ENCODE measurements at regions not wholly inside any gene's neighbourhood (a gene's known extent, or its start where the extent isn't known, plus 50 kb on each side); places are given as distances from the start of the nearest gene placed in this dataset.
"Not testable (repeated sequence)": the region's sequence is repeated elsewhere in the genome, so short reads cannot be mapped to it uniquely, and the experiment has no call there.

DNA sequence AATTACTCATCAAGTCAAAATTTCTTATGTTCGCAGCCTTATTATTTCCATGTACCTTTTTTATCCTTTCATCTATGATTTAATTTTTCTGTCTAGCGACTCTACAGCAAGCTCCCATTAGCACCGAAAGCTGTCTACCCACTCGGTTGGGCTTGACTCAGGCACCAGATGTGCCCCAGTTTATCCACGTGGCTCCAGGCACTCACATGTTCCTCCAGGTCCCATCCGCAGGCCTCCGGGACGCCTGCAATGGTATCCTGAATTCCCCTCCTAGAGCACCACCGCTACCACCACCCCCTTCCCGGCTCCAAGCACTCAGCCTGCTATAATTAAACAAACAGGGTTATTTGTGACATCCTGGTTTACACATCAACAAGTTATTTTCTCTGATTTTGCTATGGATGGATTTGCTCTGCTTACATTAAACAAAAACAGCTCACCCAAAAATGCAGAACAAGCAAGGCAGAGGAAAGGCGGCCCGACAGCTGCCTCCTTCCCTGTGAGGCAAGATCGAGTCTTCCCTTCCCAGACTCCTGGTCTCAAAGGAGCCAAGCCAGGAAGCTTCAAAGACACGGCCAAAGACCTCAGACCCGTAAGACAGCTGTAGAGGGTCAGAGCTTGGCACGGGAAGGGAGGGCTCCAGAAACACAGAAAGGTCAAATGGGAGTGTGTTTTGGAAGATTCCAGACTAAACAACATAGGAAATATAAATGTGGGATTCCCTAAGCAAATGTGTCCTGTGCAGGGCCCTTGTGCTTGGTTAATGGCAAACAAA is 253.8 kb downstream of the TTC8 start:
- no peak for DNase-seq

DNA sequence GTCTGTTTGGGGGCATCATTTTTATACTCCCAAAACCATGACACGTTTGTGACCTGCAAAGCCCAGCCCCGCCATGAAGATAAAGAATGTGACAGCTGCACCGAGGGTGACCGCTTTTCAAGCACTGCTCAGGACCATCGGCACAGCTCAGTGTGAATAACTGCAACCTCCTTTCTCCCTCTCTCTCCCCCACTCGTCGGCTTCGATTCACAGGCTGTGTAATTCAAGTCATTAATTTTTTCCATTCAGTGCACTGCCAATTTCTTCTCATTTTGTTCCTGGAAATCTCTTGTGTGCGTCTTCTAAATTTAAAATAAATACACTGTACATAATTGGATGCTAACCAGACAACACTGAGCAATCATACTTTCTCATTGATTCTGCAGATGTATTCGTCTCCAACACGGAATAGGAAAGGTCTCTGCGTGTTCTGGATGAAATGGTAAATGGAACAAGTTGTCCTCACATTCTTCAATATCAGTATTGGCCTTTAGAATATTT is 260.8 kb downstream of the TTC8 start:
- DNase-seq: no peak

DNA sequence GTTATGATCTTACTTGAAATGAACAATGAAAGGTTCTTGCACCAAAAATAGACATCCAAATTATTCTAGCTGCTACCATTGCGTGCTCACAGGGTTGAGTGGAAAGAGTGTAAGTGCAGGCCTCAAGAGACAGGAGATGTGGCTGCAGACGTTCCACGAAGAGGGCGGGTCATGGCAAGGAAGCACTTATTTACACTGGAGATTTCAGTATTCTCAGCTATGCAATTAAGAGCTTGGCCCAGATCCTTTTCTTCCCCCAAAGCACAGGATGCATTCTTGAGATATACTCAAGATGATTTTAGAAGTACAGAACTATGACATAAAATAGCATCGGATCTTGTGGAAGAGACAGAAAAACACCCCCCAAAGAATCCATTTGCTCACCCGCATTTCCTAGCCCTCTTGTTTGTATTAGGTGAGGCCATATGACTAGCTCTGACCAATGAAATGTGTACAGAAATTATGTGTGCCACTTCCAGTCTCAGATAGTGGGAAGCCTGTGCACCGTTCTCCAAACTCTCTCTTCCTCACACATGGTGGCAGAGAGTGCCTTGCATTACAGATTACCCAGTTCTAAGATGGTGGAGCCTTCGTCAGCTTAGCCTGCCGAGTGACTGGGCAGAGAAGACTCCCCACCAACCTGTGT is 261.4 kb downstream of the TTC8 start:
- DNase-seq: peak; percentile 57

DNA sequence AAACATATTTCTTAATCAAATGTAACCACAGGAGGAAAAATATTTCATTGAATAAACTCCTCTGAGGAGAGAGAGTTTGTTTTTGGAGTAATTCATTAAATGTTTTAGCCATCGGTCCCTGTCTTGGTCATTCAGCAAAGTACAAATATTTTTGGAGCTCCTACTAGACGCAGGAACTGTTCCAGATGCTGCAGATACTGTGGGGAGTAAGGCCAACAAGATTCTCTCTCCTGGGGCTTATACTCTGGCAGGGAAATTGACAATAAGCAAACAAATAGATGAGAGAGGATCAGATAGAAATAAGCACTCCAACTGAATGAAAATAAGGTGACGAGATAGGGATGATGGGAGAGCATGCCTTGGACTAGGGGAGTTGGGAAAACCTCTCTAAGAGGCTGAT is 264.1 kb downstream of the TTC8 start:
- no peak for DNase-seq

DNA sequence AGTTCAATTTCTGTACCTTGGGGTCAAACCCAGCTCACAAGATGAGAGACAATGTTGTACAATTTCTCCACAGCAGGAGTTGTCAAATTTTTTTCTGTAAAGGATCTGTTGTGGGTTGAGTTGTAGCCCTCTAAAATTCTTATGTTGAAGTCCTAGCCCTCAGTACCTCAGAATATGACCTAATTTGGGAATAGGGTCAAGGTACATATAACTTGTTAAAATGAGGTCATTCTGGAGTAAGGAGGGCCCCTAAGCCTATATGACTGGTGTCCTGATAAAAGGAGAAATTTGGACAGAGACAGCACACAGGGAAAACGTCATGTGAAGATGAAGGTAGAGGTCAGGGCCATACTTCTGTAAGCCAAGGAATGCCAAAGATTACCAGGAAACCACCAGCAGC is 264.9 kb downstream of the TTC8 start:
- no peak for DNase-seq

DNA sequence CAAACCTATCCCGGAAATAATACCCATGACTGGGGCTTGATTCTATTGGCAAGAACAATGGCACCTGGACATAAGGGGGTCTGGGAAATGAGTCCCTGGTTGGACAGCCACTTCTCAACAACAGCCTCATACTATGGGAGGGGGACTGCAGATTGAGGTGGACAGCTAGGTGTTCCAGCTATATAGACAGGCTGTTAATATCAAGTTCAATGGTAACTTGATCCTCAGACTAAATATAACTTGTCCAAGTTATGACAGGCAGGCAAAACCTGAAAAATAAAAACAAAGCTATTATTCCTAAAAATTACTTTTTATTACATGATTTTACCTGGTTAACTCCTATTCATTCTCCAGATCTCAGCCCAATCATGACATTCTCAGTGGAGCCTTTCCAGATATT is 267.3 kb downstream of the TTC8 start:
- DNase-seq: no peak

DNA sequence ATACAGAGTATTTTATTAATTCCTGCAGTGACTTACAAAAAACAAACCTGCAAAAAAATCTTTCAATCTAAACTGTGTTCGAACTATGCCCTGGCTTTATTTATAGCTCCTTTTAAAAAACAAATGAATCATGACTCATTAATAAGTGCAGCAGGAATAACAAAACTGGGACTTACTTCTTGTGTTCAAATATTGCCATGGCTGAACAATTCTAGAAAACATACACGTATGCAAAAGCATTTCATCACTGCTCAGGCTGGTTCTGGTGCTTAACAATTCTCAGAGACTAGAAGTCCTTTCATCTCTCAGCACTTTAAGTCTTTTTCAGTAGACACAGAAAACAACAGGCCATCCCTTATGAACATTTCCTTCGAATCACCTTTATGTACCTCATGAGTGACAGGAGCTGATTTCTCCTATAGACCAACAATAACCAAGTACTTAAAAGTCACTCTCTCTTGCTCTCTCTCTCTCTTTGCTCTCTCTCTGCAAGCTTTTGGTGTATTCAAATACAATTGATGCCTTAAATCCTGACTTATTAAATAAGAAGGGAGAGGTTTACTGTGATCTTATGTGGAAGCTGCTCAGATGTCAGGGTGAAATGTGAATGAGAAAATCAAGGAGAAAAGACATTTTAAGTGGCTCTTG is 268.8 kb downstream of the TTC8 start:
- no peak for DNase-seq

DNA sequence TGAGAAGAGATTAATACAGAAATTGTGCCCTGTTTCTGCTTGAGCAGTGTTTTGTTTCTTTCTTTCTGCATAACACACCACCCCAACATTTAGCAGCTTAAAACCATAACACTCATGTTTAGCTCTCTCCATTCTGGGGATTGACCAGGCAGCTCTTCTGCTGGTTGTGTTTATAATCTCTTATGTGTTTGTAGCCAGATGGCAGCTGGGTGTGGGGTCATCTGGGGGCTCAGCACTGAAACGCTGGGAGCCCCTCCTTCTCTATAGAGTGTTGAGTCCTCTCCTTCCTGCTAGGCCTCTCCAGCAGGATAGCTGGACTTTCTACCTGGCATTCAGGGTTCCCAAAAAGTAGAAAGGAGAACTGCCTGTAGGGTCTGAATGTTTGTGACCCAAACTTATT is 270.6 kb downstream of the TTC8 start:
- DNase-seq: no peak

DNA sequence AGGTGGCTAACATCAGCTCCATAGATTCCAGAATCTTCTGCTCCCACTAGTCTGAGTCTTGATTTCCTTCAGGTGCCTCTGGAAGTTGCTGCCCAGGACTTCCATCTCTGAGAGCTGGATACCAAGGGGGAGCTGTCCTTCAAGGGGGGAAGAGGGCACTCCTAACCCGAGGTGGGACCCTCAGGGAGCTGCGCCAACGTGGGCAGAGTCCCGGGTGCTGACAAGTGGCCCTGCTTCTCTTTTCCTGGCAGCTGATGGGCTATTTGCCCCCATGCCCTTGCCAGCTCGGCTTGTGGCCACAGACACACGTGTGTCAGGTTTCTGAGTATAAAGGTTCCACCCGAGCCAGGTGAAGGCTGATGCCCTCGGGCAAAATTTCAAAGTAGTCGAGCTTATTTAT is 272.5 kb downstream of the TTC8 start:
- no peak for DNase-seq

DNA sequence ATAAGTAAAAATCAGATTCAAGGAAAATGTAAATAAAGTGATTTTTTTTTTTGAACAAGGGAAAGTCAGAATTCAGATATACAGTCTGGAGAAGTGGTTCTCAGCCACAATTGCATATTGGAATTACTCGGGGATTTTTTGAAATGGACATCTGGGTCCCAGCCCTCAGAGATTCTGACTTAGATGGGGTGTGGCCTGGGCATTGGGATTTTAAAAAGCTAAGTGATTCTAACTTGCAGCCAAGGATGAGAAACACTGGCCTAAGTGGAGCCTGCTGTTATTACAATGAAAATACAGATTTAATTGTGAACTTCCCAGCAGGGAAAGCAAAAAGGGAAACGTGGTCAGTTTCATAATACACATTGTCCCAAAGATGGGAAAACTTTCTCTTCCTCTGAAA is 273.8 kb downstream of the TTC8 start:
- no peak for DNase-seq

DNA sequence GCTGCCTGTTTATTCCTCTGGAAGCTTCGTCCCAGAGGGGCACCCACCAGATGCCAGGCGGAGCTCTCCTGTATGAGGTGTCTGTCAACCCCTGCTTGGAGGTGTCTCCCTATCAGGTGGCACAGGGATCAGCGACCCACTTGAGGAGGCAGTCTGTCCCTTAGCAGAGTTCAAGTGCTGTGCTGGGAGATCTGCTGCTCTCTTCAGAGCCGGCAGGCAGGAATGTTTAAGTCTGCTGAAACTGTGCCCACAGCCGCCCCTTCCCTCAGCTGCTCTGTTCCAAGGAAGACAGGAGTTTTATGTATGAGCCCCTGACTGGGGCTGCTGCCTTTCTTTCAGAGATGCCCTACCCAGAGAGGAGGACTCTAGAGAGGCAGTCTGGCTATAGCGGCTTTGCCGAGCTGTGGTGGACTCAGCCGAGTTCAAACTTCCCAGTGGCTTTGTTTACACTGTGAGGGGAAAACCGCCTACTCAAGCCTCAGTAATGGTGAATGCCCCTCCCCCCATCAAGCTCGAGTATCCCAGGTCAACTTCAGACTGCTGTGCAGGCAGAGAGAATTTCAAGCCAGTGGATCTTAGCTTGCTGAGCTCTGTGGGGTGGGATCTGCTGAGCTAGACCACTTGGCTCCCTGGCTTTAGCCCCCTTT is 279.8 kb downstream of the TTC8 start:
- not testable (repeated sequence) for DNase-seq

DNA sequence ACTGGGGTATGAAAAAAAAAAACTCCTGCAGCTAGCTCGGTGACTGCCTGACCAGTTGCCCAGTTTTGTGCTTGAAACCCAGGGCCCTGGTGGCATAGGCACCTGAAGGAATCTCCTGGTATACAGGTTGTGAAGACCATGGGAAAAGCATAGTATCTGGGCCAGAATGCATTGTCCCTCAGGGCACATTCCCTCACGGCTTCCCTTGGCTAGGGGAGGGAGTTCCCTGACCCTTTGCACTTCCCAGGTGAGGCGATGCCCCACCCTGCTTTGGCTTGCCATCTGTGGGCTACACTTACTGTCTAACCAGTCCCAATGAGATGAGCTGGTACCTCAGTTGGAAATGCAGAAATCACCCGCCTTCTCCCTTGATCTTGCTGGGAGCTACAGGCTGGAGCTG is 280.4 kb downstream of the TTC8 start:
- DNase-seq: not testable (repeated sequence)

Data from fibroblast of skin of right biceps (primary cell).